Activated CD4-positive, alpha-beta T cell treated with anti-CD3 and anti-CD28 coated beads for 36 hours (primary cell): ENCODE measurements at regions not wholly inside any gene's neighbourhood (a gene's known extent, or its start where the extent isn't known, plus 50 kb on each side); places are given as distances from the start of the nearest gene placed in this dataset.
A peak's percentile ranks its signal among the peaks of the same experiment; 100 is the strongest.

Experiments
- ATAC-seq: fragments of 200-7000 bp; cut with Tn5 transposase; one replicate; pipeline ENCODE4 v1.10.0; 2021; ENCODE audit warnings: mild to moderate bottlenecking, moderate library complexity
- CTCF ChIA-PET: fragments of 350-600 bp; sonication (Branson Sonifier 250); formaldehyde crosslinking; loops from one replicate; lab custom pipeline; 2021; ENCODE audit warnings: antibody characterized with exemption; lab: Charles Lee
- POLR2A ChIA-PET: fragments of 350-600 bp; sonication (Branson Sonifier 250); formaldehyde crosslinking; loops from one replicate; lab custom pipeline; 2021; ENCODE audit warnings: antibody characterized with exemption, inconsistent platforms; lab: Charles Lee
- DNase-seq: peaks from one replicate; pipeline ENCODE4 v3.0.0-alpha.2; 2020
- H3K27ac Mint-ChIP-seq: one replicate; pipeline ENCODE4 v1.8.0; 2021; ENCODE audit warnings: mixed read lengths
- H3K27me3 Mint-ChIP-seq: one replicate; pipeline ENCODE4 v1.8.0; 2021; ENCODE audit warnings: mixed read lengths
- H3K36me3 Mint-ChIP-seq: one replicate; pipeline ENCODE4 v1.8.0; 2021; ENCODE audit warnings: low read depth, mixed read lengths
- H3K4me1 Mint-ChIP-seq: one replicate; pipeline ENCODE4 v1.8.0; 2021; ENCODE audit warnings: mixed read lengths
- H3K4me3 Mint-ChIP-seq: one replicate; pipeline ENCODE4 v1.8.0; 2021; ENCODE audit warnings: mild to moderate bottlenecking, moderate library complexity, mixed read lengths
- H3K9me3 Mint-ChIP-seq: one replicate; pipeline ENCODE4 v1.8.0; 2021; ENCODE audit warnings: low read depth, mixed read lengths
- intact Hi-C, 2 experiments: fragments of 100-400 bp; cut with DNase I in 1 of 2; cut with micrococcal nuclease in 1 of 2; formaldehyde crosslinking; loops; one replicate each; pipeline versions ENCODE4 v1.14.2 to v1.15.1; 2022 to 2024; cut with DNase I, micrococcal nuclease

DNA sequence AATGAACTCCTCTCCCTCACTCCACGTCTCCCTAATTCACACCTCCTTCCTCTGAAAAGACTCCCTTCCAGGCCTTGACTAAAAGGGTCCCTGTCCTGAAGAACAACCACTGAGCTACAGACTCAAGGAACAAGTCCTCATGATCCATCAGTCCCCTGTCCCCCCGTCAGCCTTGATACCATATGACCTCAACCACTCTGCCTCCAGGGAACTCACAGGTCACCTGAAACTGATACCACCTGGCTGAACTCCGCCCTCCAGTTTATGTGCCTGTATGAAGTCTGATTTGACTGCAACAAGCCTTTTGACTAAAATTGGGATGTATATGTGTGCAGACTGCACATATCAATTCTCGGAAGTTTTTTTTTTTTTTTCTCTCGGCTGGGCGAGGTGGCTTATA is 88.7 kb downstream of the UGCG start:
- peak; percentile 34 for ATAC-seq
- Mint-ChIP-seq H3K4me1 (peaks cover 31% of the 10 kb centered on the region), H3K36me3 (no peaks in the 10 kb centered on the region), H3K4me3 (no peak overlapping the region), H3K9me3 (no peaks in the 10 kb centered on the region), H3K27me3 (no peaks in the 10 kb centered on the region), H3K27ac (no peak overlapping the region)
- CTCF ChIA-PET: interaction anchor here (0.7 kb wide), 3 partner anchors 63 to 178 kb away, joined by 3 to 4 read pairs (median 3); no protein-coding TSS in a partner anchor
- intact Hi-C loops: no loop called here
- POLR2A ChIA-PET: no interaction called here
- no peak for DNase-seq

DNA sequence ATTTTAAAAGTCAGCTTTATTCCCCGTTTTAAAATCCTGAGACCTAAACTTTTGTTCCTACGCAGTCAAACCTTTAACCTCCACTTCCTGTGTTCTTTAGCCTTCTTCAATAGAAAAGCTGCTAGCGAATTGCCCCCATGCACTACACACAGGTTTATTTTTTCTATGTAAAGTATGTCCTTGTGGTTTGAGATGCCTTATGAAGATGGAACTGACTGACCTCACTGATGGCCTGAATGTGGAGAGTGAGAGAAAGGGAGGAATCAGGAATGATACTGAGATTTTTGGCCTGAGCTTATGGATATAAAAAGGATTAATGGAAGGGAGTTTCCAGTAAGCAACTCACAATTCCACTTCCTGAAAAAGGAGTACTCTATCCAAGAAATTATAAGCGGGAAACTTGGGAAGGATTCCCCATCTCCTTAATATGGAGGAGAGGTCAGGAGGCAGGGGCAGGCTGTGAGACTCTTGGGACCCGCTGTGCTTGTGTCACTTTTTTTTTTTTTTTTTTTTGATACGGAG is 89.5 kb downstream of the UGCG start:
- no peaks in the 10 kb centered on the region for H3K36me3 Mint-ChIP-seq
- peaks cover 31% of the 10 kb centered on the region for H3K4me1 Mint-ChIP-seq
- intact Hi-C loops: no loop called here
- peaks cover 2% of the 10 kb centered on the region for H3K9me3 Mint-ChIP-seq
- no peak for ATAC-seq
- DNase-seq: no peak
- no peak overlapping the region for H3K4me3 Mint-ChIP-seq
- H3K27me3 Mint-ChIP-seq: no peaks in the 10 kb centered on the region
- POLR2A ChIA-PET: no interaction called here
- no peak overlapping the region for H3K27ac Mint-ChIP-seq
- CTCF ChIA-PET: interaction anchor here (0.7 kb wide), 2 partner anchors 62 to 89 kb away, joined by 3 to 4 read pairs; no protein-coding TSS in a partner anchor
